Right lobe of liver (tissue), 6 donors: ENCODE measurements at regions not wholly inside any gene's neighbourhood (a gene's known extent, or its start where the extent isn't known, plus 50 kb on each side); places are given as distances from the start of the nearest gene placed in this dataset.

Experiments
- ATAC-seq, 4 donors: fragments of 200-7000 bp; cut with Tn5 transposase; one replicate each; pipeline ENCODE4 v1.9.1; 2020; ENCODE audit warnings: mild to moderate bottlenecking in 4 of 4, moderate library complexity in 4 of 4
- DNase-seq, 3 donors: peaks; one replicate each; pipeline ENCODE4 v3.0.0-alpha.2; 2020
- H3K27ac ChIP-seq, 3 donors: fragments of 200-600 bp; one replicate each; pipeline ENCODE4 v1.8.0; 2022
- H3K27me3 ChIP-seq, 2 donors: fragments of 200-600 bp; one replicate each; pipeline ENCODE4 v1.8.0; 2022
- H3K36me3 ChIP-seq, 4 donors: fragments of 200-600 bp; sonication (generic) in 1 of 4; one replicate each; pipeline versions ENCODE4 v1.5.1 to v1.8.0; 2017 to 2022; ENCODE audit warnings: control low read depth in 1 of 4
- H3K4me1 ChIP-seq, 4 donors: fragments of 200-600 bp; sonication (generic) in 1 of 4; one replicate each; pipeline versions ENCODE4 v1.5.1 to v1.8.0; 2017 to 2022; ENCODE audit warnings: control low read depth in 1 of 4
- H3K4me3 ChIP-seq, 3 donors: fragments of 200-600 bp; one replicate each; pipeline ENCODE4 v1.8.0; 2022
- H3K9me3 ChIP-seq, 4 donors: fragments of 200-600 bp; sonication (generic) in 1 of 4; one replicate each; pipeline versions ENCODE4 v1.5.1 to v1.8.0; 2017 to 2022; ENCODE audit warnings: control low read depth in 1 of 4
- POLR2A ChIP-seq: fragments of 450-650 bp; IDR thresholded peaks from one replicate; pipeline ENCODE4 v1.6.1; 2017; ENCODE audit warnings: antibody characterized with exemption, mild to moderate bottlenecking
- WGBS: methylation state at CpG from one replicate; pipeline ENCODE4 v1.1.6; 2018; ENCODE audit warnings: low coverage, low lambda C conversion rate; ENCODE audit not compliant: insufficient coverage; ENCODE audit errors: missing lambda C conversion rate; 5-methylcytosine and 5-hydroxymethylcytosine counted together
- intact Hi-C, 2 donors: fragments of 100-400 bp; cut with DNase I; formaldehyde crosslinking; loops; one replicate each; pipeline versions ENCODE4 v1.11.2 to v1.14.1; 2022
- TF ChIP-seq, protein P1 (sequence below), 4 donors: fragments of 200-600 bp in 3 of 4; fragments of 450-650 bp in 1 of 4; IDR thresholded peaks; one replicate each; pipeline versions ENCODE4 v1.5.1 to v1.8.0; 2016 to 2022; ENCODE audit warnings: antibody characterized with exemption in 4 of 4, mild to moderate bottlenecking in 2 of 4
- donor health status: DM: no; HTN: yes; CAD: no.
- donor health status: DM: no; HTN: no; CAD: no.
- donor health status: DM: no; HTN: no; CAD: no.
- donor health status: DM: no; HTN: yes; CAD: no.
- donor health status: DM: no; HTN: yes; CAD: no.

DNA sequence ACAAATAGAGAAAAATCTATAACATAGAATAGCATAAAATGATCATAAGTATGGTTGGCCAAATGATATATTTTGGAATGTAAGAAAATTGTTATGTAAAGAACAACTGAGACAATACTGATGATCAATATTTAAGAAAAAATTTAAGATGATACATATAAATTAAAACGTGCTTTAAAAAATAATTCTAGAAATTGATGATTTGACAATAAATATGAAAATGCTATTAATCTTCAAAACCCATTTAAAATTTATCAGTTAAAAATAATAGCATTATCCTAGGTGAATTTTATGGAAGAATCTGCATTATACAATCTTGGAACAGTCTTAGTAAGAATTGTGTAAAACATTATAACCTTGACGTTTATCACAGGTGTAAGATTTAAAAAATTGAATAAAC lies 95.1 kb upstream of the DACH1 start:
- intact Hi-C loops = no loop called here
- ATAC-seq (no peak), DNase-seq (no peak)
- Histone ChIP-seq H3K9me3 (no peaks in the 10 kb centered on the region), H3K36me3 (no peaks in the 10 kb centered on the region), H3K27me3 (no peaks in the 10 kb centered on the region), H3K4me1 (no peaks in the 10 kb centered on the region), H3K4me3 (no peak overlapping the region), H3K27ac (no peak overlapping the region)
- TF ChIP-seq POLR2A = no peak
- TF ChIP-seq, protein P1, sequence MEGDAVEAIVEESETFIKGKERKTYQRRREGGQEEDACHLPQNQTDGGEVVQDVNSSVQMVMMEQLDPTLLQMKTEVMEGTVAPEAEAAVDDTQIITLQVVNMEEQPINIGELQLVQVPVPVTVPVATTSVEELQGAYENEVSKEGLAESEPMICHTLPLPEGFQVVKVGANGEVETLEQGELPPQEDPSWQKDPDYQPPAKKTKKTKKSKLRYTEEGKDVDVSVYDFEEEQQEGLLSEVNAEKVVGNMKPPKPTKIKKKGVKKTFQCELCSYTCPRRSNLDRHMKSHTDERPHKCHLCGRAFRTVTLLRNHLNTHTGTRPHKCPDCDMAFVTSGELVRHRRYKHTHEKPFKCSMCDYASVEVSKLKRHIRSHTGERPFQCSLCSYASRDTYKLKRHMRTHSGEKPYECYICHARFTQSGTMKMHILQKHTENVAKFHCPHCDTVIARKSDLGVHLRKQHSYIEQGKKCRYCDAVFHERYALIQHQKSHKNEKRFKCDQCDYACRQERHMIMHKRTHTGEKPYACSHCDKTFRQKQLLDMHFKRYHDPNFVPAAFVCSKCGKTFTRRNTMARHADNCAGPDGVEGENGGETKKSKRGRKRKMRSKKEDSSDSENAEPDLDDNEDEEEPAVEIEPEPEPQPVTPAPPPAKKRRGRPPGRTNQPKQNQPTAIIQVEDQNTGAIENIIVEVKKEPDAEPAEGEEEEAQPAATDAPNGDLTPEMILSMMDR (IDR thresholded peaks at IDR 0.05) = no peak
- WGBS = 33% methylated on average over 2 of the region's 2 CpGs

DNA sequence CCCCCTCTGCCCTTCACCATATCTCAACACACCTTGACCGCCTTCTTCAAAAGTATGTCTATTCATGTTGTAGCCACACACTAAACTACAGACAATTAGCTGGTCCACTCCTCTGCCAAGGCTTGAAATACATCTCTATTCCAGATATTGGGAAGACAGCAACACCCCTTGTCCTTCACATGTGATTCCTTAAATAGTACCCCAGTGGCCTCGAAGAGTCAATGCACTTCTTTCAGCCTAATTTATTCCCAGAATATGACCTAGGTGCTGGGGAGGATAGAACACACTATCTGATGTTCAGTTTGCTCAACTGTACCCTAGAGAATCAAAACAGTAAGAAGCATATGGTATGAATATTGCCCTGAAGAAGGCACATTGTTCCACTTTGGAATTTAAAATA lies 82.4 kb upstream of the DACH1 start:
- no peak overlapping the region for H3K4me3 ChIP-seq
- no peaks in the 10 kb centered on the region for H3K4me1 ChIP-seq
- 42% methylated on average over 2 of the region's 2 CpGs for WGBS
- no peaks in the 10 kb centered on the region for H3K27me3 ChIP-seq
- H3K36me3 ChIP-seq = no peaks in the 10 kb centered on the region
- DNase-seq (no peak), ATAC-seq (no peak)
- intact Hi-C loops = no loop called here
- H3K9me3 ChIP-seq = no peaks in the 10 kb centered on the region
- no peak overlapping the region for H3K27ac ChIP-seq
- no peak for TF ChIP-seq POLR2A
- TF ChIP-seq, protein P1 (IDR thresholded peaks at IDR 0.05) = no peak

DNA sequence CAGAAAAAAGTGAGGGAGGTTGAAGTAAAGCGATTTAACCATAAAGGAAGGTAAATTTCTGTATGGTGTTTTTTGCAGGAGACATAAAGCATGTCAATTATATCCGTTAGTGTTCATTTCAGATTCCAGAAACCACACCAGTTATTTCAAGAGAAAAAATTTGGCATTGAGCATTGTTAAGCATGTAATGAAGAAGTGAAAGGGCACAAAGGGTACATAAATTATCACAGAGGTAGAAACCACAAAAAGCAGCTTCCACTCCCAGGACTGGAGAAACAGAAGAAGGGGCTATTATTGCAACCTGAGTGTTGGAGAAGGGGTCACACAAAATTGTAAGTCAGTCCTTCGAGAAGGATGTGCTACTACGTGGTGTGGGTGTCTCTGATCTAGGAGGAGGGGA lies 72.2 kb upstream of the DACH1 start:
- WGBS = 37% methylated on average over 4 of the region's 4 CpGs
- DNase-seq = no peak
- intact Hi-C loops = no loop called here
- Histone ChIP-seq H3K9me3 (no peaks in the 10 kb centered on the region), H3K4me1 (no peaks in the 10 kb centered on the region), H3K27ac (no peak overlapping the region), H3K27me3 (no peaks in the 10 kb centered on the region), H3K36me3 (no peaks in the 10 kb centered on the region), H3K4me3 (no peak overlapping the region)
- no peak for TF ChIP-seq POLR2A
- TF ChIP-seq, protein P1 (IDR thresholded peaks at IDR 0.05) = no peak
- no peak for ATAC-seq

DNA sequence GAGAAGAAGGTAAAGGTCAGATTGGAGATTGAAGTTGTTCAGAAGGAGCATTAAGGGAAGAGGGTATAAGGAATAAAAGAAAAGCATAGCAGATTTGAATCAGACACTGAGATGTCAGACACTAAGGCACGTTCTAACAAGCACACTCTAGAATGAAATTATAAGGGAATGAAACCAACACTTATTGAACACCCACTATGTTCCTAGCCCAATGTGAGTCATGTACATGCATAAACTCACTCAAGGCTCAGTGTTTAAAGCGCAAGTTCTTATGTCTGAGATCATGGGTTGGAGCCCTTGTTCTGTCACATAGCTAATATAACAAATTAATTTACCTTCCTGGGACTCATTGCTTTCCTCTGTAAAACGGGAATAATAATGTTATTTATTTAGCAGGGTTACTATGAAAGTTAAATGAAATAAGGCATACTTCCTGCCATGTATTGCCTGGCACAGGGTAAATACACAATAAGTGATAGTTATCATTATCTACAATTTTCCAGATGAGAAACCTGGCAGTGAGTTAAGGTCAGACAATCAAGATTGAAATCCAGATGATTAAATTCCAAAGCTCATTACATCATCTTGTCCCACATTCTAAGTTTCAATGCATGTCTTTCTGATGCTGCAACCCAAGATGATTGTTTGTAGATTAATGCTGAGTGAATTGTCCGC lies 68.3 kb upstream of the DACH1 start:
- intact Hi-C loops = no loop called here
- Histone ChIP-seq H3K9me3 (no peaks in the 10 kb centered on the region), H3K27ac (no peak overlapping the region), H3K4me3 (no peak overlapping the region), H3K27me3 (no peaks in the 10 kb centered on the region), H3K4me1 (no peaks in the 10 kb centered on the region), H3K36me3 (no peaks in the 10 kb centered on the region)
- no peak for TF ChIP-seq POLR2A
- TF ChIP-seq, protein P1 (IDR thresholded peaks at IDR 0.05) = no peak
- DNase-seq = no peak
- WGBS = 51% methylated on average over 4 of the region's 4 CpGs
- ATAC-seq = no peak

DNA sequence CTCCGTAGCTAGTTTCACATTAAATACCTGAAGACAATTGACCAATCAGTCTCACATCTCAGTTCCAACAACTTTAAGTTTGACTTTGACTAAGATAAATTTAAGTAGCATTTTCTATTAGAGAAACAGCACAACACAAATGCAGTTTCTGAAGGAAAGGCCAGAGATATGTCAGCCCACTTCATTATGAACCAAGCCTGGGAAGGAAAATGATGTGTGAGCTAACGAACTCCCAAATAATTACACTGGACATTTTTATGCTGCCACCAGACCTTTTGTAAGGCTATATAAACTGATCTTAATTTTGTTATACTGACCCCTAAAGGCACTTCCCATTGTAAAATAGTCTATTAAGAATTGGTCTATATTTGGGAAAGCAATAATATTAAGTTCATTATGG lies 57.9 kb upstream of the DACH1 start:
- Histone ChIP-seq H3K27ac (no peak overlapping the region), H3K36me3 (no peaks in the 10 kb centered on the region), H3K4me3 (no peak overlapping the region), H3K27me3 (no peaks in the 10 kb centered on the region), H3K4me1 (no peaks in the 10 kb centered on the region), H3K9me3 (no peaks in the 10 kb centered on the region)
- ATAC-seq (no peak), DNase-seq (no peak)
- intact Hi-C loops = no loop called here
- TF ChIP-seq POLR2A = no peak
- TF ChIP-seq, protein P1 (IDR thresholded peaks at IDR 0.05) = no peak
- 50% methylated on average over 2 of the region's 2 CpGs for WGBS
